GM12891 (cell line): ENCODE measurements at regions not wholly inside any gene's neighbourhood (a gene's known extent, or its start where the extent isn't known, plus 50 kb on each side); places are given as distances from the start of the nearest gene placed in this dataset.

Experiments
- PAX5 ChIP-seq: IDR thresholded peaks from 2 replicates; pipeline ENCODE4 v1.6.1; 2011; ENCODE audit warnings: low read length, moderate library complexity, mild to moderate bottlenecking; ENCODE audit not compliant: insufficient read depth, severe bottlenecking
- POLR2A ChIP-seq: IDR thresholded peaks from 2 replicates; pipeline ENCODE4 v1.6.1; 2011; ENCODE audit warnings: low read depth, low read length, control low read depth
- POLR2AphosphoS5 ChIP-seq: IDR thresholded peaks from 2 replicates; pipeline ENCODE4 v1.6.1; 2011; ENCODE audit warnings: low read depth, low read length, control low read depth
- TAF1 ChIP-seq: IDR thresholded peaks from 2 replicates; pipeline ENCODE4 v1.6.1; 2011; ENCODE audit warnings: low read depth, low read length, control low read depth

- no peak for TF ChIP-seq POLR2A
- no peak for TF ChIP-seq POLR2AphosphoS5
- TF ChIP-seq TAF1: no peak
- no peak for TF ChIP-seq PAX5
These were observed 907.6 kb upstream of the ADGRL2 start for GRCh38 chr1:80893115-80893514.
